Neutrophil (primary cell): ENCODE measurements at regions not wholly inside any gene's neighbourhood (a gene's known extent, or its start where the extent isn't known, plus 50 kb on each side); places are given as distances from the start of the nearest gene placed in this dataset.

Experiments
- H3K27ac ChIP-seq: fragments of 200-600 bp; sonication (generic); 2 replicates; pipeline ENCODE4 v1.5.1; 2016; ENCODE audit warnings: mild to moderate bottlenecking, moderate library complexity
- H3K27me3 ChIP-seq: fragments of 200-600 bp; sonication (generic); 2 replicates; pipeline ENCODE4 v1.6.0; 2016; ENCODE audit warnings: mild to moderate bottlenecking
- H3K36me3 ChIP-seq: fragments of 200-600 bp; sonication (generic); 2 replicates; pipeline ENCODE4 v1.5.1; 2017
- H3K4me1 ChIP-seq, 2 experiments: fragments of 200-600 bp in 1 of 2; sonication (generic) in 1 of 2; 1 replicate in 1 of 2; 2 replicates in 1 of 2; pipeline versions ENCODE4 v1.5.1 to v1.6.1; 2013 to 2016; ENCODE audit warnings: low read depth in 1 of 2, low read length in 1 of 2, mild to moderate bottlenecking in 1 of 2, moderate library complexity in 1 of 2; ENCODE audit not compliant: control insufficient read depth in 1 of 2, insufficient read depth in 1 of 2
- H3K4me3 ChIP-seq, 2 experiments: fragments of 200-600 bp in 1 of 2; sonication (generic) in 1 of 2; 1 replicate in 1 of 2; 2 replicates in 1 of 2; pipeline ENCODE4 v1.5.1; 2013 to 2016; ENCODE audit warnings: low read depth in 1 of 2, low read length in 1 of 2, mild to moderate bottlenecking in 1 of 2, moderate library complexity in 1 of 2
- H3K9me3 ChIP-seq: fragments of 200-600 bp; sonication (generic); 2 replicates; pipeline ENCODE4 v1.5.1; 2016
- TF ChIP-seq, protein P1 (sequence below): fragments of 200-600 bp; sonication (generic); IDR thresholded peaks from 2 replicates; pipeline ENCODE4 v1.5.1; 2016; ENCODE audit warnings: antibody characterized with exemption

GRCh38 chr7:131970602-131971001 lies 414.2 kb upstream of the PODXL start:
- no peaks in the 10 kb centered on the region for H3K9me3 ChIP-seq
- no peak overlapping the region for H3K27ac ChIP-seq
- H3K4me1 ChIP-seq, result no peaks in the 10 kb centered on the region
- TF ChIP-seq, protein P1, sequence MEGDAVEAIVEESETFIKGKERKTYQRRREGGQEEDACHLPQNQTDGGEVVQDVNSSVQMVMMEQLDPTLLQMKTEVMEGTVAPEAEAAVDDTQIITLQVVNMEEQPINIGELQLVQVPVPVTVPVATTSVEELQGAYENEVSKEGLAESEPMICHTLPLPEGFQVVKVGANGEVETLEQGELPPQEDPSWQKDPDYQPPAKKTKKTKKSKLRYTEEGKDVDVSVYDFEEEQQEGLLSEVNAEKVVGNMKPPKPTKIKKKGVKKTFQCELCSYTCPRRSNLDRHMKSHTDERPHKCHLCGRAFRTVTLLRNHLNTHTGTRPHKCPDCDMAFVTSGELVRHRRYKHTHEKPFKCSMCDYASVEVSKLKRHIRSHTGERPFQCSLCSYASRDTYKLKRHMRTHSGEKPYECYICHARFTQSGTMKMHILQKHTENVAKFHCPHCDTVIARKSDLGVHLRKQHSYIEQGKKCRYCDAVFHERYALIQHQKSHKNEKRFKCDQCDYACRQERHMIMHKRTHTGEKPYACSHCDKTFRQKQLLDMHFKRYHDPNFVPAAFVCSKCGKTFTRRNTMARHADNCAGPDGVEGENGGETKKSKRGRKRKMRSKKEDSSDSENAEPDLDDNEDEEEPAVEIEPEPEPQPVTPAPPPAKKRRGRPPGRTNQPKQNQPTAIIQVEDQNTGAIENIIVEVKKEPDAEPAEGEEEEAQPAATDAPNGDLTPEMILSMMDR, result no peak
- no peaks in the 10 kb centered on the region for H3K27me3 ChIP-seq
- no peaks in the 10 kb centered on the region for H3K36me3 ChIP-seq
- H3K4me3 ChIP-seq, result no peak overlapping the region

- Histone ChIP-seq H3K27ac (no peak overlapping the region), H3K36me3 (no peaks in the 10 kb centered on the region), H3K9me3 (no peaks in the 10 kb centered on the region), H3K4me1 (no peaks in the 10 kb centered on the region), H3K4me3 (no peak overlapping the region), H3K27me3 (no peaks in the 10 kb centered on the region)
- TF ChIP-seq, protein P1, result no peak
These were observed 413.1 kb upstream of the PODXL start for GRCh38 chr7:131969560-131969959.

DNA sequence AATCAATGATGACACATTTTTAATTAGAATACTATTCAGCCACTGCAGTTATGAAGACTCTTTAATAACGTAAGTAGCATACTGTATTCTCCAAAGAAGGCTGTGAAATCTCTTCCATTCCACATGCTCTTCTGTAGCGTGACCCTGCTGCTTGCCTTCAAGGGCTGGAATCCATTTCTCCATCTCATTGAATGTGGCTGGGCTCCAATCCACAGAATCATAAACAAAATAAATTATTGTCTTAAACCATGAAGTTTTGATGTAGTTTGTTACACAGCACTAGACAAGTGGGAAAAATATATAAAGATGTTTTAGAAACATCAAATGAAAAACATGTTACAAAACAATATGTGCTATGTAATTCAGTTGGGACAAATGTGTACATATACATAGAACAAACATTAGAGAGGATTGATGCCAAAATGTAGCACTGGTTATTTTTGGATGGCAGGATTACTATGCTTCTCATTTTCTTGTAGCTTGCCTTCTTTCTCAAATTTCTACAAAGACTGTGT lies 410.8 kb upstream of the PODXL start:
- no peaks in the 10 kb centered on the region for H3K9me3 ChIP-seq
- H3K4me1 ChIP-seq, result no peaks in the 10 kb centered on the region
- H3K36me3 ChIP-seq, result no peaks in the 10 kb centered on the region
- H3K4me3 ChIP-seq, result no peak overlapping the region
- no peak overlapping the region for H3K27ac ChIP-seq
- TF ChIP-seq, protein P1, result no peak
- no peaks in the 10 kb centered on the region for H3K27me3 ChIP-seq

- TF ChIP-seq, protein P1, result no peak
- Histone ChIP-seq H3K4me1 (no peaks in the 10 kb centered on the region), H3K36me3 (no peaks in the 10 kb centered on the region), H3K27me3 (no peaks in the 10 kb centered on the region), H3K4me3 (no peak overlapping the region), H3K27ac (no peak overlapping the region), H3K9me3 (no peaks in the 10 kb centered on the region)
These were observed 407.8 kb upstream of the PODXL start for GRCh38 chr7:131964203-131964602.

GRCh38 chr7:131961054-131961680 lies 404.7 kb upstream of the PODXL start:
- H3K27ac ChIP-seq, result no peak overlapping the region
- no peaks in the 10 kb centered on the region for H3K9me3 ChIP-seq
- no peak overlapping the region for H3K4me3 ChIP-seq
- H3K36me3 ChIP-seq, result no peaks in the 10 kb centered on the region
- TF ChIP-seq, protein P1, result no peak
- H3K27me3 ChIP-seq, result no peaks in the 10 kb centered on the region
- no peaks in the 10 kb centered on the region for H3K4me1 ChIP-seq
